Astrocyte of the spinal cord (primary cell): ENCODE measurements at regions not wholly inside any gene's neighbourhood (a gene's known extent, or its start where the extent isn't known, plus 50 kb on each side); places are given as distances from the start of the nearest gene placed in this dataset.
"Not testable (repeated sequence)": the region's sequence is repeated elsewhere in the genome, so short reads cannot be mapped to it uniquely, and the experiment has no call there.

Experiments
- DNase-seq: peaks from one replicate; pipeline ENCODE4 v3.0.0; 2011; ENCODE audit warnings: low read depth, low spot score
- H3K4me3 ChIP-seq: 2 replicates; pipeline ENCODE4 v1.5.1; 2011; ENCODE audit warnings: low read depth, mild to moderate bottlenecking, low read length, moderate library complexity
- in situ Hi-C: cut with HindIII; loops from 2 replicates; pipeline ENCODE4 v1.10.0; 2017; ENCODE audit warnings: low sequenced_read_pairs
- TF ChIP-seq, protein P1 (sequence below): IDR thresholded peaks from 2 replicates; pipeline ENCODE4 v1.5.1; 2012; ENCODE audit warnings: low read depth, mild to moderate bottlenecking, low read length, inconsistent platforms

DNA sequence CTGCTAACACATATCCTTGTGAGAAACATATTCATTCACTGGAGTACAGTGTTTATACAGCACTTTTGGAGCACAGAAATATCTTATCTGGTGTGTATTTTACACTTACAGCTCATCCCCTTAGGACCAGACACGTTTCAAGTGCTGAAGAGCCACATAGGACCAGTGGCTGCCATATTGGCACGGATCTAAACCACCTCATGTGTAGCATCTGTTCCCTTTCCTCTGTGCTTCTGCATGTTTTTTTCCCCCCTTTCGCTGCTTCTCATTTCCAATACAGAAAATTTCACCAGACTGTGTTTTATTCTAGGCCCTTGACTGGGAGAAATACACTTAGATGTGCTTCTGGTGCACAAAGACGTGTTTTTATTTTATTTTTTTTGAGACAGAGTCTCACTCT lies 69.7 kb upstream of the RBMX start:
- no peak overlapping the region for H3K4me3 ChIP-seq
- TF ChIP-seq, protein P1, sequence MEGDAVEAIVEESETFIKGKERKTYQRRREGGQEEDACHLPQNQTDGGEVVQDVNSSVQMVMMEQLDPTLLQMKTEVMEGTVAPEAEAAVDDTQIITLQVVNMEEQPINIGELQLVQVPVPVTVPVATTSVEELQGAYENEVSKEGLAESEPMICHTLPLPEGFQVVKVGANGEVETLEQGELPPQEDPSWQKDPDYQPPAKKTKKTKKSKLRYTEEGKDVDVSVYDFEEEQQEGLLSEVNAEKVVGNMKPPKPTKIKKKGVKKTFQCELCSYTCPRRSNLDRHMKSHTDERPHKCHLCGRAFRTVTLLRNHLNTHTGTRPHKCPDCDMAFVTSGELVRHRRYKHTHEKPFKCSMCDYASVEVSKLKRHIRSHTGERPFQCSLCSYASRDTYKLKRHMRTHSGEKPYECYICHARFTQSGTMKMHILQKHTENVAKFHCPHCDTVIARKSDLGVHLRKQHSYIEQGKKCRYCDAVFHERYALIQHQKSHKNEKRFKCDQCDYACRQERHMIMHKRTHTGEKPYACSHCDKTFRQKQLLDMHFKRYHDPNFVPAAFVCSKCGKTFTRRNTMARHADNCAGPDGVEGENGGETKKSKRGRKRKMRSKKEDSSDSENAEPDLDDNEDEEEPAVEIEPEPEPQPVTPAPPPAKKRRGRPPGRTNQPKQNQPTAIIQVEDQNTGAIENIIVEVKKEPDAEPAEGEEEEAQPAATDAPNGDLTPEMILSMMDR = no peak
- DNase-seq = no peak
- in situ Hi-C loops = no loop called here

DNA sequence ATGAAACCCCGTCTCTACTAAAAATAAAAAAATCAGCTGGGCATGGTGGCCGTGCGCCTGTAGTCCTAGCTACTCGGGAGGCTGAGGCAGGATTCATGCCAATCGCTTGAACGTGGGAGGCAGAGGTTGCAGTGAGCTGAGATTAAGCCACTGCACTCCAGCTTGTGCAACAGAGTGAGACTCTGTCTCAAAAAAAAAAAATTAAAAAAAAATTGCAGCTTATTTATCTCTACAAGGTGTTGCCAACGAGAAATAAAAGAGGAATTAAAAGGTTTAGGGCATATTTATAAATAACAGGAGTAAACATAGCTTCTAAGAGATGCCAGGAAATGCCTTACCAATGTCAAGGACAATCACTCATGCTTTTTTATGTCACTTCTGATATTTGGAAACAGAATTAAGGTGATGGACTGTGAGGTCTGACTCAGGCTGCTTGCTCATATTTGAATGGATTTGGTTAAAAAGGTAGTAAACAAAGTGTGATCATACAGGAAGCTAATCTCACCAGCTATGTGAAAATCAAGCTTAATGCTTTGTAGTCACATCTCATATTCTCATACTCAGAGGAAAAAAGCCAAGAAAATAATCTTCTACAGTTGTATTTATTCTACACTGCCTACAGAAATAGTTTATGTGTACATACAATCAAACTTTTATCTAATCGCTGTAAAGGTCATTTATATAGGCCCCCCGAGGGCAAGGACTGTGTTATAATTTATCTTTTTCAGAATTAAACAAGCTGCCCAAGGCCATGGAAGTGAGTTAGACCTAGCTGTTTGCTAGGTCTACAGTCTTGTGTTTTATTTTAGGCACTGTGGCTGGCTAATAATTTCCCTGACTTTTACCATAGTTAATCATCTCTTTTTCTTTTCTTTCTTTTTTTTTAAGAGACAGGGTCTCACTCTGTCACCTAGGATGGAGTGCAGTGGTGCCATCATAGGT lies 61.1 kb upstream of the RBMX start:
- in situ Hi-C loops = no loop called here
- TF ChIP-seq, protein P1 = no peak
- H3K4me3 ChIP-seq = no peak overlapping the region
- DNase-seq = no peak

DNA sequence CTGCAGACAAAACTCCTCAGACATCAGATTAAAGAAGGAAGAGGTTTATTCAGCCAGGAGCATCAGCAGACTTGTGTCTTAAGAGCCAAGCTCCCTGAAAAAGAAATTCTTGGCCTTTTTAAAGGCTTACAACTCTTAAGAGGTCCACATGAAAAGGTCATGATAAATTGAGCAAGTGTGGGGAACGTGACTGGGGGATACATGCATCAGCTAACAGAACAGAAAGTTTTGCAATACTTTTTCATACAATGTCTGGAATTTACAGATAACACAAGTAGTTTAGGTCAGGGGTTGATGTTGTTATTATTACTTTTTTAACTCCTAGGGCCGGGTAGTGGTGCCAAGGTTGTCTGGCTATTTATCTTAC lies 55.6 kb upstream of the RBMX start:
- no peak overlapping the region for H3K4me3 ChIP-seq
- in situ Hi-C loops = no loop called here
- TF ChIP-seq, protein P1 = no peak
- no peak for DNase-seq

DNA sequence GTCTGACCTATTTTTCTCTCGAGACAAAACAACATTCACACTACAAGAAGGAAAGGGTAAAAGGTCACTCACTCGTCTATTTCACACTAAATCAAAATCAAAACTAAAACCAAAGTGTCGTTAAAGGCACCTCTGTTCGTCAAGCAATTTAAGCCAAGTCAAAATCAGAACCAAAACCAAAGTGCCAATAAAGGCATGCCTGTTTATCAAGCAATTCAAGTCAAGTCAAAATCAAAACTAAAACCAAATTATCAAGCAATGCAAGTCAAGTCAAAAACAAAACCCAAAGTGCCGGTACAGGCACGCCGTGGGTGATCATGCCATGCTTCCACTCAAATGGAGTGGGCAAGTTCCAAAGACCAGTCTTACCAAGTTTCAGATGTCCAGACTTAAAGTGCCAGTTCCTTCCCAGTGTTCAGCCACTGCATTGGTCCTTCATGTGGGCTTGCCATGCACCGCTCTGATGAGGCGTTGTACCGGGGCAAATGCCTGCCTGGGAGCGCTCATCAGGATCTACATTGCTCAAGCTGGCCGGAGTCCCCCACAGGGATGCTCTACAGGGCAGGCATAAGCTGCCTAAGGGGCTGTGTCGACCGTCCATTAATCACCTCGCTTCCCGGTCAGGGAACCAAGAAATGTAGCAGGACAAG lies 55.1 kb upstream of the RBMX start:
- DNase-seq, H3K4me3 ChIP-seq, in situ Hi-C loops: not testable (repeated sequence)

DNA sequence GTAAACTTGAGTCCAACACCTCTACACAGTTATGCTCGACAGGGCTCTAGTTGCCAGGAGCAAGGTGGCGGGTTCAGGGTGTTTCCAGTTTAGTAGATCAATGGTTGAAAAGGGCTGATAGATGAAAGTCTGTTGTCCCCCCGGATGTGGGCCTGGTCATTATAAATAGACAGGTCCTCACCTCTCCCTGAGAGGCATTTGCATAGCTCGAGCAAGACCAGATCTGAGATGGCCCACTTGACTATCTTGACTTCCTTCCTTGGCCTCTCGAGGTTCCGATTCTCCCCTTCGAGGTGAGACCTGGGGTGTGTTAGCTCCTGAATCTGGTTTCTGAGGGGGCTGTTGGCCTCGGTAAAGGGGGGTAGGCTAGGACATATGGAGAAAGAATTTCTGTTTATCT lies 54.1 kb upstream of the RBMX start:
- DNase-seq, in situ Hi-C loops, H3K4me3 ChIP-seq: not testable (repeated sequence)

DNA sequence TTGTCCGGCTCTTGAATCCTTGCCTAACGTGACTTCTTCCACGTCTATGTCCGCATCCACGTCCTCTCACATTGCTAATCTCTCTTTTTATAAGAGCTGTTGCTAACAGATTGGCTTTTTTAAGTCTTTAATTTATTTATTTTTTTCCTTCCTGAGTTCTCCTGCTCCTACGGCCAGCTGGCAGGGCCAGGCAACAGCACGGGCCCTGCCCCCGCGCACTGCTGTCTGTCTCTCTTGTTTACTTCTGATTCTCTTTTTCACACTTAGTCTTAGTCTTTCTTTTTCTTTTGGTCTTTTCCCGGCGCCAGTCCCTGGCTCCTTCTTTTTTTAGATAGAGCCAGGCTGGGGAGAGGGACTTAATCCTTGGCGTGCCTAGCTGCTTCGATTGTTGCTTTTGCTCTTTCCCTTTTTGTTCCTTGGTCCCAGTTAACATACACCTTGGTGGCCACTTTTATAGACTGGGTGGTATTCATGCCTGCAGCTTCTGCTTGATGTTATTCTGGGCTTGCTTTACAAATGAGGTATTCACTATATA lies 53.2 kb upstream of the RBMX start:
- in situ Hi-C loops = no loop called here
- no peak overlapping the region for H3K4me3 ChIP-seq
- TF ChIP-seq, protein P1 = no peak
- peak; percentile 3 for DNase-seq

DNA sequence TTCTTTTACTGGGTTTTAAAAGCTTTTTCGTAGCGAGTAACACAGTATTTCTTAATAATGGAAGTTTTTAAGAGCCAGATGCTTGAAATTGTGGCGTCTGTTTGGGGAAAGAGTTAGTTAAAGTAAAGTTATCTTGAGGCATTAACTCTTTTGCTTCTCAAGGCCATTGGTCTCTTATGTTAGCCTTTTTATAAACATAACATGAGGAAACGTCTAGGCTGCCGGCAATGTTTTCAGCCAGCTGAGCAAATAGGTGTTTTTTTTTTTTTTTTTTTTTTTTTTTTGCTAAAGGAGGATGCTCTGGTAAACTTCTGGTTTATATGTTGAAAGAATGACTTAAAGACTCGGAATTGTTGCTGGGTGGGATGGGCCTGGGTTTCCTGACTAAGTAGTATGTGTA lies 51.1 kb upstream of the RBMX start:
- no peak for DNase-seq
- in situ Hi-C loops = no loop called here
- TF ChIP-seq, protein P1 = no peak
- H3K4me3 ChIP-seq = no peak overlapping the region
